Colonic mucosa (tissue), 4 donors: ENCODE measurements at regions not wholly inside any gene's neighbourhood (a gene's known extent, or its start where the extent isn't known, plus 50 kb on each side); places are given as distances from the start of the nearest gene placed in this dataset.

Experiments
- DNase-seq: peaks from one replicate; pipeline ENCODE4 v3.0.0-alpha.2; 2020
- H3K27ac ChIP-seq: fragments of 200-600 bp; one replicate; pipeline ENCODE4 v1.8.0; 2021
- H3K27me3 ChIP-seq: fragments of 200-600 bp; one replicate; pipeline ENCODE4 v1.8.0; 2021
- H3K36me3 ChIP-seq: fragments of 200-600 bp; one replicate; pipeline ENCODE4 v1.8.0; 2021
- H3K4me1 ChIP-seq: fragments of 200-600 bp; one replicate; pipeline ENCODE4 v1.8.0; 2021; ENCODE audit warnings: mild to moderate bottlenecking
- H3K4me3 ChIP-seq: fragments of 200-600 bp; one replicate; pipeline ENCODE4 v1.8.0; 2021
- H3K9ac ChIP-seq, 2 donors: one replicate each; pipeline ENCODE4 v1.7.0; 2013; ENCODE audit warnings: control low read depth in 2 of 2, low read depth in 2 of 2, low read length in 2 of 2
- H3K9me3 ChIP-seq: fragments of 200-600 bp; one replicate; pipeline ENCODE4 v1.8.0; 2021
- CTCF ChIP-seq: fragments of 200-600 bp; IDR thresholded peaks from one replicate; pipeline ENCODE4 v1.8.0; 2022; ENCODE audit warnings: antibody characterized with exemption, mild to moderate bottlenecking
- intact Hi-C: fragments of 100-400 bp; cut with DNase I; formaldehyde crosslinking; loops from one replicate; pipeline ENCODE4 v1.14.1; 2022
- donor health status: healthy.
- donor health status: DM: no; HTN: no; CAD: no.
- donor health status: DM: no; HTN: no; CAD: no.

- no peaks in the 10 kb centered on the region for H3K36me3 ChIP-seq
- H3K9me3 ChIP-seq: no peaks in the 10 kb centered on the region
- no peak for DNase-seq
- H3K9ac ChIP-seq: no peak overlapping the region
- H3K27me3 ChIP-seq: no peaks in the 10 kb centered on the region
- intact Hi-C loops: no loop called here
- no peak for TF ChIP-seq CTCF
- H3K4me1 ChIP-seq: no peaks in the 10 kb centered on the region
- H3K4me3 ChIP-seq: no peak overlapping the region
- no peak overlapping the region for H3K27ac ChIP-seq
Measured at GRCh38 chr1:200296091-200296661, 113.7 kb downstream of the ZNF281 start.

- DNase-seq: no peak
- Histone ChIP-seq H3K27me3 (no peaks in the 10 kb centered on the region), H3K4me1 (no peaks in the 10 kb centered on the region), H3K36me3 (no peaks in the 10 kb centered on the region), H3K27ac (no peak overlapping the region), H3K9me3 (no peaks in the 10 kb centered on the region), H3K4me3 (no peak overlapping the region), H3K9ac (no peak overlapping the region)
- TF ChIP-seq CTCF: no peak
- intact Hi-C loops: no loop called here
Measured at GRCh38 chr1:200294241-200294640, 115.6 kb downstream of the ZNF281 start.

- H3K9me3 ChIP-seq: no peaks in the 10 kb centered on the region
- no peaks in the 10 kb centered on the region for H3K27me3 ChIP-seq
- no peak overlapping the region for H3K9ac ChIP-seq
- no peak overlapping the region for H3K27ac ChIP-seq
- no peaks in the 10 kb centered on the region for H3K4me1 ChIP-seq
- intact Hi-C loops: no loop called here
- DNase-seq: no peak
- no peak overlapping the region for H3K4me3 ChIP-seq
- H3K36me3 ChIP-seq: no peaks in the 10 kb centered on the region
- no peak for TF ChIP-seq CTCF
Measured at GRCh38 chr1:200292699-200293098, 117.1 kb downstream of the ZNF281 start.

- intact Hi-C loops: no loop called here
- Histone ChIP-seq H3K4me1 (no peaks in the 10 kb centered on the region), H3K36me3 (no peaks in the 10 kb centered on the region), H3K27ac (no peak overlapping the region), H3K9ac (no peak overlapping the region), H3K4me3 (no peak overlapping the region), H3K27me3 (no peaks in the 10 kb centered on the region), H3K9me3 (no peaks in the 10 kb centered on the region)
- no peak for TF ChIP-seq CTCF
- DNase-seq: no peak
Measured at GRCh38 chr1:200291106-200291505, 118.7 kb downstream of the ZNF281 start.

- Histone ChIP-seq H3K36me3 (no peaks in the 10 kb centered on the region), H3K9me3 (no peaks in the 10 kb centered on the region), H3K4me1 (no peaks in the 10 kb centered on the region), H3K9ac (no peak overlapping the region), H3K4me3 (no peak overlapping the region), H3K27me3 (no peaks in the 10 kb centered on the region), H3K27ac (no peak overlapping the region)
- TF ChIP-seq CTCF: no peak
- intact Hi-C loops: no loop called here
- no peak for DNase-seq
Measured at GRCh38 chr1:200290010-200290685, 119.7 kb downstream of the ZNF281 start.
